ENCODE measurements at regions not wholly inside any gene's neighbourhood (a gene's known extent, or its start where the extent isn't known, plus 50 kb on each side); places are given as distances from the start of the nearest gene placed in this dataset.

DNA sequence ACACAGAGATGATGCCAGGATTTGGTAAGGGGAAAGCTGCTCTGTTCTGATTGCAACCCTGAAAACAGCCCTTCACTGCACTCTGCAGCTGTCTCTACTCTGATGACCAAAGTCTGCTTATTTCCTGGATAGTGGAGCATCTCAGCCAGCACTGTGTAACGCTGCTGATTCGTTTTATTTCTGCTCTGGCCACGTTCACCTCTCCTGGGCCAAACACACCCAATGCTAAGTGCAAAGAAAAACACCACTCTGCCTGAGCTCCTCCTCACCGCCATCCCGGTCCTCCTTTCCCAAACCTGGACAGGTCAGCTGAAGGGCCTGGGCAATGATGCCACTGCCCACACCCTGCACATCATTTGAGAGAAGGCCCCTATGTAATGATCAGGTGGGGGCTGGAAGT lies 529.3 kb upstream of the B3GAT1 start:
- TF ChIP-seq, protein P1, sequence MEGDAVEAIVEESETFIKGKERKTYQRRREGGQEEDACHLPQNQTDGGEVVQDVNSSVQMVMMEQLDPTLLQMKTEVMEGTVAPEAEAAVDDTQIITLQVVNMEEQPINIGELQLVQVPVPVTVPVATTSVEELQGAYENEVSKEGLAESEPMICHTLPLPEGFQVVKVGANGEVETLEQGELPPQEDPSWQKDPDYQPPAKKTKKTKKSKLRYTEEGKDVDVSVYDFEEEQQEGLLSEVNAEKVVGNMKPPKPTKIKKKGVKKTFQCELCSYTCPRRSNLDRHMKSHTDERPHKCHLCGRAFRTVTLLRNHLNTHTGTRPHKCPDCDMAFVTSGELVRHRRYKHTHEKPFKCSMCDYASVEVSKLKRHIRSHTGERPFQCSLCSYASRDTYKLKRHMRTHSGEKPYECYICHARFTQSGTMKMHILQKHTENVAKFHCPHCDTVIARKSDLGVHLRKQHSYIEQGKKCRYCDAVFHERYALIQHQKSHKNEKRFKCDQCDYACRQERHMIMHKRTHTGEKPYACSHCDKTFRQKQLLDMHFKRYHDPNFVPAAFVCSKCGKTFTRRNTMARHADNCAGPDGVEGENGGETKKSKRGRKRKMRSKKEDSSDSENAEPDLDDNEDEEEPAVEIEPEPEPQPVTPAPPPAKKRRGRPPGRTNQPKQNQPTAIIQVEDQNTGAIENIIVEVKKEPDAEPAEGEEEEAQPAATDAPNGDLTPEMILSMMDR (IDR thresholded peaks at IDR 0.05): no peak
- no peak for TF ChIP-seq POLR2AphosphoS5 (IDR thresholded peaks at IDR 0.05; ENCODE audit: low read depth, low read length)

Measured in Panc1 (cell line).